ENCODE measurements at regions not wholly inside any gene's neighbourhood (a gene's known extent, or its start where the extent isn't known, plus 50 kb on each side); places are given as distances from the start of the nearest gene placed in this dataset.
"Not testable (repeated sequence)": the region's sequence is repeated elsewhere in the genome, so short reads cannot be mapped to it uniquely, and the experiment has no call there.

- DNase-seq: no peak
Observed at GRCh38 chr12:127823801-127824200, 443.2 kb upstream of the TMEM132C start.

- no peak for DNase-seq
Observed at GRCh38 chr12:127829281-127830064, 437.5 kb upstream of the TMEM132C start.

GRCh38 chr12:127830065-127830460 is 436.9 kb upstream of the TMEM132C start:
- no peak for DNase-seq

GRCh38 chr12:127830730-127831129 is 436.2 kb upstream of the TMEM132C start:
- DNase-seq: no peak

- DNase-seq: no peak
Observed at GRCh38 chr12:127832172-127832571, 434.8 kb upstream of the TMEM132C start.

GRCh38 chr12:127836802-127837201 is 430.2 kb upstream of the TMEM132C start:
- DNase-seq: not testable (repeated sequence)

- DNase-seq: no peak
Observed at GRCh38 chr12:127857661-127858060, 409.3 kb upstream of the TMEM132C start.

GRCh38 chr12:127860536-127860935 is 406.4 kb upstream of the TMEM132C start:
- DNase-seq: no peak

- no peak for DNase-seq
Observed at GRCh38 chr12:127861406-127861805, 405.6 kb upstream of the TMEM132C start.

- DNase-seq: no peak
Observed at GRCh38 chr12:127873306-127873705, 393.7 kb upstream of the TMEM132C start.

- DNase-seq: no peak
Observed at GRCh38 chr12:127881371-127882140, 385.4 kb upstream of the TMEM132C start.

- no peak for DNase-seq
Observed at GRCh38 chr12:127883013-127883412, 384.0 kb upstream of the TMEM132C start.

- DNase-seq: no peak
Observed at GRCh38 chr12:127885954-127886750, 380.8 kb upstream of the TMEM132C start.

GRCh38 chr12:127886827-127887226 is 380.1 kb upstream of the TMEM132C start:
- no peak for DNase-seq

- no peak for DNase-seq
Observed at GRCh38 chr12:127888943-127889719, 377.8 kb upstream of the TMEM132C start.

GRCh38 chr12:127893895-127894609 is 372.9 kb upstream of the TMEM132C start:
- DNase-seq: peak; percentile 2

GRCh38 chr12:127896661-127897060 is 370.3 kb upstream of the TMEM132C start:
- DNase-seq: no peak

- DNase-seq: no peak
Observed at GRCh38 chr12:127898616-127899015, 368.4 kb upstream of the TMEM132C start.

GRCh38 chr12:127899971-127900370 is 367.0 kb upstream of the TMEM132C start:
- no peak for DNase-seq

GRCh38 chr12:127900386-127900785 is 366.6 kb upstream of the TMEM132C start:
- no peak for DNase-seq

GRCh38 chr12:127903146-127903545 is 363.8 kb upstream of the TMEM132C start:
- DNase-seq: no peak

Measured in left kidney (tissue), 1 donor.